ENCODE measurements at regions not wholly inside any gene's neighbourhood (a gene's known extent, or its start where the extent isn't known, plus 50 kb on each side); places are given as distances from the start of the nearest gene placed in this dataset.

DNA sequence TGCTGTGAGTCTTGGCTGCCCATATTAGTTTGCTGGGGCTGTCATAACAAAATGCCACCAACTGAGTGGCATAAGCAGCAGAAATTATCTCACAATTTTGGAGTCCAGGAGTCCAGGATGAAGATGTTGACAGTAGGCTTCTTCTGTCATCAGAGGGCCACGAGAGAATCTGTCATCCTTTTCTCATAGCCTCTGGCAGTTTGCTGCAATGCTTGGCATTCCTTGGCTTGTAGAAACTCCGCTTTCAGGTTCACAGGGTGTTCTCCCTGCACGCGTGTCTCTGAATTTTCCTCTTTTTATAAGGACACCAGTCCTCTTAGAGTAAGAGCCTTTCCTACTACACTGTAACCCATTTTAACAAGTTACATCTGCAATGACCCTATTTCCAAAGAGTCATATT lies 838.4 kb downstream of the TFAP2A start:
- POLR2A ChIA-PET (ENCODE audit: low non-redundant PET): no interaction called here
- BruUV-seq (replicated peaks): no TSS peak

DNA sequence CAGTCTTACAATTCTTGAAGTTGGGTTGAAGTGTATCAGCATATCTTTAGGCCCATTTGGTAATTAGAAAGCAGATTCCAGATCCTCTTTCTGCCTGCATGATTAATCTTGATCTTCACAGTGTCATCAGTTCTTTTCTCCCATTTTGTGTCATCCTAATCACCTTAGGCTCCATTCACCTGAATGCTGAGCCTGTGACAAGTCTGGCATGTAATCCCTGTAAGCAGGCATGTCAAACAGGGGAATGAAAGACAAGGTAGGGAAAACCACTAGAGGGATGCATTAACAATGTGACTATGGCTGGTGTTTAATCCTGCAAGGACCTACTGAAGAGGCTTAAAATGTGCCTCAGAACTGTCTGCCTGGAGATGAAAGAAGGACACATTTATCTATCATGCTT lies 848.8 kb downstream of the TFAP2A start:
- POLR2A ChIA-PET (ENCODE audit: low non-redundant PET): no interaction called here
- H3K27me3 ChIP-seq (replicated peaks; ENCODE audit: insufficient read depth, low read depth, low read length, poor library complexity): peaks cover 29% of the 10 kb centered on the region
- H3K27ac ChIP-seq (ENCODE audit: low read depth, low read length, poor library complexity, severe bottlenecking): no peak overlapping the region
- intact Hi-C loops (cut with micrococcal nuclease; ENCODE audit: unreplicated experiment): no loop called here
- H3K36me3 ChIP-seq (ENCODE audit: insufficient read depth, low read length, poor library complexity, severe bottlenecking): no peaks in the 10 kb centered on the region
- DNase-seq (ENCODE audit: low spot score): no peak
- TF ChIP-seq, protein P1, sequence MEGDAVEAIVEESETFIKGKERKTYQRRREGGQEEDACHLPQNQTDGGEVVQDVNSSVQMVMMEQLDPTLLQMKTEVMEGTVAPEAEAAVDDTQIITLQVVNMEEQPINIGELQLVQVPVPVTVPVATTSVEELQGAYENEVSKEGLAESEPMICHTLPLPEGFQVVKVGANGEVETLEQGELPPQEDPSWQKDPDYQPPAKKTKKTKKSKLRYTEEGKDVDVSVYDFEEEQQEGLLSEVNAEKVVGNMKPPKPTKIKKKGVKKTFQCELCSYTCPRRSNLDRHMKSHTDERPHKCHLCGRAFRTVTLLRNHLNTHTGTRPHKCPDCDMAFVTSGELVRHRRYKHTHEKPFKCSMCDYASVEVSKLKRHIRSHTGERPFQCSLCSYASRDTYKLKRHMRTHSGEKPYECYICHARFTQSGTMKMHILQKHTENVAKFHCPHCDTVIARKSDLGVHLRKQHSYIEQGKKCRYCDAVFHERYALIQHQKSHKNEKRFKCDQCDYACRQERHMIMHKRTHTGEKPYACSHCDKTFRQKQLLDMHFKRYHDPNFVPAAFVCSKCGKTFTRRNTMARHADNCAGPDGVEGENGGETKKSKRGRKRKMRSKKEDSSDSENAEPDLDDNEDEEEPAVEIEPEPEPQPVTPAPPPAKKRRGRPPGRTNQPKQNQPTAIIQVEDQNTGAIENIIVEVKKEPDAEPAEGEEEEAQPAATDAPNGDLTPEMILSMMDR (conservative IDR thresholded peaks at IDR 0.05; ENCODE audit: low read depth, low read length): no peak
- TF ChIP-seq EZH2 (IDR thresholded peaks at IDR 0.05; ENCODE audit: borderline replicate concordance, low read depth, low read length, poor library complexity, severe bottlenecking): no peak
- H3K9me3 ChIP-seq (ENCODE audit: low read depth, low read length, poor library complexity, severe bottlenecking): no peaks in the 10 kb centered on the region
- no peak overlapping the region for H3K4me3 ChIP-seq (ENCODE audit: low read depth, low read length, poor library complexity, severe bottlenecking)
- CTCF ChIA-PET: no interaction called here
- peaks cover 16% of the 10 kb centered on the region for H3K4me1 ChIP-seq (ENCODE audit: insufficient read depth, low read length, poor library complexity, severe bottlenecking)
- no TSS peak for BruUV-seq (replicated peaks)

More for the DNA sequence above, 838.4 kb downstream of the TFAP2A start:
- Histone ChIP-seq H3K36me3 (ENCODE audit: insufficient read depth, low read length, poor library complexity, severe bottlenecking) (no peaks in the 10 kb centered on the region), H3K4me1 (ENCODE audit: insufficient read depth, low read length, poor library complexity, severe bottlenecking) (no peaks in the 10 kb centered on the region), H3K4me3 (ENCODE audit: low read depth, low read length, poor library complexity, severe bottlenecking) (no peak overlapping the region), H3K27ac (ENCODE audit: low read depth, low read length, poor library complexity, severe bottlenecking) (no peak overlapping the region), H3K27me3 (replicated peaks; ENCODE audit: insufficient read depth, low read depth, low read length, poor library complexity) (no peaks in the 10 kb centered on the region), H3K9me3 (ENCODE audit: low read depth, low read length, poor library complexity, severe bottlenecking) (no peaks in the 10 kb centered on the region)
- TF ChIP-seq EZH2 (IDR thresholded peaks at IDR 0.05; ENCODE audit: borderline replicate concordance, low read depth, low read length, poor library complexity, severe bottlenecking): no peak
- TF ChIP-seq, protein P1 (conservative IDR thresholded peaks at IDR 0.05; ENCODE audit: low read depth, low read length): no peak
- intact Hi-C loops (cut with micrococcal nuclease; ENCODE audit: unreplicated experiment): no loop called here
- CTCF ChIA-PET: no interaction called here
- DNase-seq (ENCODE audit: low spot score): no peak

DNA sequence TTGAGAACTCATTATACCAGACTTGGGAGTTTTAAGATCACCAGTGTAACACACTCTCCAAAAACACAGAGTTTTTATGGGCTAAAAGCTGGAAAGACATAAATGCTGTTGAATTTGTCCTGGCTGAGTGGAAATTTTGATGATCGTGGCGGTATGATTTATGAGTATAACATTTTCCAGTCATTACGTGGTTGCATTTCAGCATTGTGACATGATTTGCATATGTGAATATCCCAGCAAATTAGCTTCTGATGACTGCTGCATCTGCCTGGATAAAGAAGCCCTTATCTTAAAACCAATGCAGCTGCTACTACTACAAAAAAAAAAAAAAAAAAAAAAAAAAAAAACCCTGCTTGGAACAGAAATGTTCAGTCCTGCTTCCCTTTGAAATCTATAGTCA lies 850.9 kb downstream of the TFAP2A start:
- DNase-seq (ENCODE audit: low spot score): no peak
- Histone ChIP-seq H3K4me3 (ENCODE audit: low read depth, low read length, poor library complexity, severe bottlenecking) (no peak overlapping the region), H3K27me3 (replicated peaks; ENCODE audit: insufficient read depth, low read depth, low read length, poor library complexity) (peaks cover 50% of the 10 kb centered on the region), H3K27ac (ENCODE audit: low read depth, low read length, poor library complexity, severe bottlenecking) (no peak overlapping the region), H3K4me1 (ENCODE audit: insufficient read depth, low read length, poor library complexity, severe bottlenecking) (peaks cover 16% of the 10 kb centered on the region), H3K9me3 (ENCODE audit: low read depth, low read length, poor library complexity, severe bottlenecking) (no peaks in the 10 kb centered on the region), H3K36me3 (ENCODE audit: insufficient read depth, low read length, poor library complexity, severe bottlenecking) (no peaks in the 10 kb centered on the region)
- ChIA-PET POLR2A (ENCODE audit: low non-redundant PET) (interaction anchor here (0.7 kb wide), 1 partner anchor 572 kb away, joined by 14 read pairs; no protein-coding TSS in a partner anchor), CTCF (interaction anchor here (0.6 to 1.0 kb wide), 2 partner anchors 232 to 1083 kb away, joined by 3 to 14 read pairs; no protein-coding TSS in a partner anchor)
- TF ChIP-seq, protein P1 (conservative IDR thresholded peaks at IDR 0.05; ENCODE audit: low read depth, low read length): no peak
- TF ChIP-seq EZH2 (IDR thresholded peaks at IDR 0.05; ENCODE audit: borderline replicate concordance, low read depth, low read length, poor library complexity, severe bottlenecking): no peak
- no TSS peak for BruUV-seq (replicated peaks)
- intact Hi-C loops (cut with micrococcal nuclease; ENCODE audit: unreplicated experiment): no loop called here

Measured in A673 (cell line).